ENCODE measurements at regions not wholly inside any gene's neighbourhood (a gene's known extent, or its start where the extent isn't known, plus 50 kb on each side); places are given as distances from the start of the nearest gene placed in this dataset.

DNA sequence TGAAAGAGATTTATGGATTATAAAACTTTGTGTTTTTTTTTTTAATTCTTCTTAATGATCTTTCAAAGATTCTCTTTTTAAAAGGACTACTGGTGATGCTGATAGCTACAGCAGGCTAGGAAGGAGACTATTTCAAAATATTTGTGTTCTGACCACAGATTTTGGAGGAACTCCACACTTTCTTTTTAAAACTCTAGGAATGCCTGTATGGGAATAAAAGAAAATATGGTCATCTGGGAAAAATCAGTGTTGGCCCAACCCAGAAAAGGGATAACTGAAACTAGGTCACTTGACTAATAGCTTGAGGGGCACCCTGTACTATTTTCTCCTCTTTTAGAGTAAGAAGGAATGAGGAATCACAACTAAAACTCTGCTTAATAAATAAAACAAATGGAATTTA, 97.6 kb upstream of the ADAMTS19 start:
- no peak for TF ChIP-seq POLR2A (IDR thresholded peaks at IDR 0.05)
- TF ChIP-seq, protein P1, sequence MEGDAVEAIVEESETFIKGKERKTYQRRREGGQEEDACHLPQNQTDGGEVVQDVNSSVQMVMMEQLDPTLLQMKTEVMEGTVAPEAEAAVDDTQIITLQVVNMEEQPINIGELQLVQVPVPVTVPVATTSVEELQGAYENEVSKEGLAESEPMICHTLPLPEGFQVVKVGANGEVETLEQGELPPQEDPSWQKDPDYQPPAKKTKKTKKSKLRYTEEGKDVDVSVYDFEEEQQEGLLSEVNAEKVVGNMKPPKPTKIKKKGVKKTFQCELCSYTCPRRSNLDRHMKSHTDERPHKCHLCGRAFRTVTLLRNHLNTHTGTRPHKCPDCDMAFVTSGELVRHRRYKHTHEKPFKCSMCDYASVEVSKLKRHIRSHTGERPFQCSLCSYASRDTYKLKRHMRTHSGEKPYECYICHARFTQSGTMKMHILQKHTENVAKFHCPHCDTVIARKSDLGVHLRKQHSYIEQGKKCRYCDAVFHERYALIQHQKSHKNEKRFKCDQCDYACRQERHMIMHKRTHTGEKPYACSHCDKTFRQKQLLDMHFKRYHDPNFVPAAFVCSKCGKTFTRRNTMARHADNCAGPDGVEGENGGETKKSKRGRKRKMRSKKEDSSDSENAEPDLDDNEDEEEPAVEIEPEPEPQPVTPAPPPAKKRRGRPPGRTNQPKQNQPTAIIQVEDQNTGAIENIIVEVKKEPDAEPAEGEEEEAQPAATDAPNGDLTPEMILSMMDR (IDR thresholded peaks at IDR 0.05): no peak
